ENCODE measurements at regions not wholly inside any gene's neighbourhood (a gene's known extent, or its start where the extent isn't known, plus 50 kb on each side); places are given as distances from the start of the nearest gene placed in this dataset.

GRCh38 chr1:95370691-95371562, 136.9 kb downstream of the RWDD3 start:
- no peak for DNase-seq (ENCODE audit: low read depth)

- DNase-seq (ENCODE audit: low read depth), result no peak
Observed at GRCh38 chr1:95371666-95372282, 137.8 kb downstream of the RWDD3 start.

GRCh38 chr1:95375174-95375573, 141.2 kb downstream of the RWDD3 start:
- DNase-seq (ENCODE audit: low read depth), result no peak

GRCh38 chr1:95380909-95381308, 146.9 kb downstream of the RWDD3 start:
- DNase-seq (ENCODE audit: low read depth), result no peak

GRCh38 chr1:95382000-95382786, 148.2 kb downstream of the RWDD3 start:
- no peak for DNase-seq (ENCODE audit: low read depth)

- no peak for DNase-seq (ENCODE audit: low read depth)
Observed at GRCh38 chr1:95383111-95383510, 149.1 kb downstream of the RWDD3 start.

- no peak for DNase-seq (ENCODE audit: low read depth)
Observed at GRCh38 chr1:95384567-95384966, 150.6 kb downstream of the RWDD3 start.

- DNase-seq (ENCODE audit: low read depth), result no peak
Observed at GRCh38 chr1:95386371-95386770, 152.4 kb downstream of the RWDD3 start.

- no peak for DNase-seq (ENCODE audit: low read depth)
Observed at GRCh38 chr1:95386915-95387314, 152.9 kb downstream of the RWDD3 start.

- no peak for DNase-seq (ENCODE audit: low read depth)
Observed at GRCh38 chr1:95388031-95388430, 154.0 kb downstream of the RWDD3 start.

- DNase-seq (ENCODE audit: low read depth), result no peak
Observed at GRCh38 chr1:95393434-95393833, 159.4 kb downstream of the RWDD3 start.

- DNase-seq (ENCODE audit: low read depth), result no peak
Observed at GRCh38 chr1:95396557-95396956, 162.5 kb downstream of the RWDD3 start.

- DNase-seq (ENCODE audit: low read depth), result no peak
Observed at GRCh38 chr1:95402780-95403179, 168.8 kb downstream of the RWDD3 start.

GRCh38 chr1:95406279-95406678, 172.3 kb downstream of the RWDD3 start:
- no peak for DNase-seq (ENCODE audit: low read depth)

GRCh38 chr1:95407131-95407885, 173.3 kb downstream of the RWDD3 start:
- DNase-seq (ENCODE audit: low read depth), result no peak

- no peak for DNase-seq (ENCODE audit: low read depth)
Observed at GRCh38 chr1:95407886-95408291, 173.9 kb downstream of the RWDD3 start.

GRCh38 chr1:95408507-95409136, 174.6 kb downstream of the RWDD3 start:
- DNase-seq (ENCODE audit: low read depth), result no peak

GRCh38 chr1:95409276-95409675, 175.3 kb downstream of the RWDD3 start:
- DNase-seq (ENCODE audit: low read depth), result no peak

GRCh38 chr1:95409901-95410300, 175.9 kb downstream of the RWDD3 start:
- DNase-seq (ENCODE audit: low read depth), result no peak

- DNase-seq (ENCODE audit: low read depth), result no peak
Observed at GRCh38 chr1:95415146-95415545, 181.1 kb downstream of the RWDD3 start.

- DNase-seq (ENCODE audit: low read depth), result no peak
Observed at GRCh38 chr1:95426772-95427171, 192.8 kb downstream of the RWDD3 start.

- no peak for DNase-seq (ENCODE audit: low read depth)
Observed at GRCh38 chr1:95427525-95427924, 193.5 kb downstream of the RWDD3 start.
